Liver (tissue), 8 donors: ENCODE measurements at regions not wholly inside any gene's neighbourhood (a gene's known extent, or its start where the extent isn't known, plus 50 kb on each side); places are given as distances from the start of the nearest gene placed in this dataset.
"Not testable (repeated sequence)": the region's sequence is repeated elsewhere in the genome, so short reads cannot be mapped to it uniquely, and the experiment has no call there.

Source experiments
- DNase-seq: peaks from one replicate; pipeline ENCODE4 v3.0.0-alpha.2; 2017; ENCODE audit warnings: low spot score
- H3K27ac ChIP-seq, 2 donors: one replicate each; pipeline ENCODE4 v1.7.0; 2013; ENCODE audit warnings: inconsistent platforms in 2 of 2, low read length in 2 of 2, control low read depth in 1 of 2, low read depth in 1 of 2, mild to moderate bottlenecking in 1 of 2
- H3K27me3 ChIP-seq, 4 donors: one replicate each; pipeline versions ENCODE4 v1.6.1 to v1.7.0; 2013; ENCODE audit warnings: low read length in 3 of 4, inconsistent platforms in 1 of 4, mild to moderate bottlenecking in 1 of 4, moderate library complexity in 1 of 4; ENCODE audit not compliant: control insufficient read depth in 4 of 4, insufficient read depth in 4 of 4
- H3K36me3 ChIP-seq, 4 donors: one replicate each; pipeline versions ENCODE4 v1.6.1 to v1.7.0; 2013; ENCODE audit warnings: low read length in 3 of 4, mild to moderate bottlenecking in 3 of 4, low read depth in 1 of 4, moderate library complexity in 1 of 4; ENCODE audit not compliant: control insufficient read depth in 4 of 4, insufficient read depth in 3 of 4
- H3K4me1 ChIP-seq, 4 donors: one replicate each; pipeline versions ENCODE4 v1.6.1 to v1.7.0; 2013; ENCODE audit warnings: low read length in 3 of 4, mild to moderate bottlenecking in 3 of 4, moderate library complexity in 1 of 4; ENCODE audit not compliant: control insufficient read depth in 4 of 4, insufficient read depth in 4 of 4
- H3K4me3 ChIP-seq, 3 donors: one replicate each; pipeline versions ENCODE4 v1.6.1 to v1.7.0; 2013; ENCODE audit warnings: low read length in 3 of 3, control low read depth in 1 of 3, low read depth in 1 of 3, mild to moderate bottlenecking in 1 of 3
- H3K9ac ChIP-seq, 2 donors: one replicate each; pipeline ENCODE4 v1.7.0; 2013; ENCODE audit warnings: low read length in 2 of 2, mild to moderate bottlenecking in 2 of 2, moderate library complexity in 2 of 2, control low read depth in 1 of 2, low read depth in 1 of 2
- H3K9me3 ChIP-seq, 4 donors: one replicate each; pipeline versions ENCODE4 v1.6.1 to v1.7.0; 2013; ENCODE audit warnings: low read length in 3 of 4; ENCODE audit not compliant: control insufficient read depth in 4 of 4
- EGR1 ChIP-seq, 2 donors: IDR thresholded peaks; 2 replicates each; pipeline ENCODE4 v1.6.1; 2016 to 2018; ENCODE audit warnings: antibody characterized with exemption in 2 of 2, low read depth in 2 of 2
- FOXA1 ChIP-seq: IDR thresholded peaks from 2 replicates; pipeline ENCODE4 v1.6.1; 2016; ENCODE audit warnings: antibody characterized with exemption
- GABPA ChIP-seq, 2 donors: IDR thresholded peaks in 1 of 2; conservative IDR thresholded peaks in 1 of 2; 2 replicates each; pipeline ENCODE4 v1.6.1; 2016; ENCODE audit warnings: antibody characterized with exemption in 2 of 2, mild to moderate bottlenecking in 1 of 2, moderate library complexity in 1 of 2
- JUND ChIP-seq, 2 donors: IDR thresholded peaks; 2 replicates each; pipeline ENCODE4 v1.6.1; 2016; ENCODE audit warnings: antibody characterized with exemption in 2 of 2
- RXRA ChIP-seq, 2 donors: IDR thresholded peaks; 2 replicates each; pipeline ENCODE4 v1.6.1; 2017 to 2018; ENCODE audit warnings: antibody characterized with exemption in 2 of 2, mild to moderate bottlenecking in 1 of 2
- SP1 ChIP-seq: IDR thresholded peaks from 2 replicates; pipeline ENCODE4 v1.6.1; 2018; ENCODE audit warnings: antibody characterized with exemption, mild to moderate bottlenecking
- TAF1 ChIP-seq: conservative IDR thresholded peaks from 2 replicates; pipeline ENCODE4 v1.6.1; 2016; ENCODE audit warnings: antibody characterized with exemption, mild to moderate bottlenecking
- WGBS: extraction: QIAGEN DNeasy Blood & Tissue Kit; methylation state at CpG from one replicate; pipeline ENCODE4 v1.1.7; 2013; 5-methylcytosine and 5-hydroxymethylcytosine counted together
- TF ChIP-seq, protein P1 (sequence below): fragments of 150-350 bp; IDR thresholded peaks from 2 replicates; pipeline ENCODE4 v1.5.1; 2017; ENCODE audit warnings: improper control_type of control experiment, low read depth, low read length; ENCODE audit not compliant: missing input control
- TF ChIP-seq, protein P2 (sequence below): IDR thresholded peaks from 2 replicates; pipeline ENCODE4 v1.6.1; 2016; ENCODE audit warnings: antibody characterized with exemption
- TF ChIP-seq, protein P3 (sequence below): IDR thresholded peaks from 2 replicates; pipeline ENCODE4 v1.6.1; 2016; ENCODE audit warnings: antibody characterized with exemption
- TF ChIP-seq, protein P4 (sequence below): IDR thresholded peaks from 2 replicates; pipeline ENCODE4 v1.6.1; 2016; ENCODE audit warnings: antibody characterized with exemption
- donor health status: healthy.
- donor health status: healthy.
- donor health status: healthy.
- donor health status: healthy.
- donor health status: healthy.

- Histone ChIP-seq H3K9ac (no peak overlapping the region), H3K4me3 (no peak overlapping the region), H3K9me3 (no peaks in the 10 kb centered on the region), H3K27me3 (no peaks in the 10 kb centered on the region), H3K36me3 (no peaks in the 10 kb centered on the region), H3K4me1 (peaks cover 0 to under 1% (median 0%) of the 10 kb centered on the region in 4 donors), H3K27ac (no peak overlapping the region)
- DNase-seq, result no peak
- WGBS, result 89% methylated on average over 7 of the region's 7 CpGs
- TF ChIP-seq, protein P1, sequence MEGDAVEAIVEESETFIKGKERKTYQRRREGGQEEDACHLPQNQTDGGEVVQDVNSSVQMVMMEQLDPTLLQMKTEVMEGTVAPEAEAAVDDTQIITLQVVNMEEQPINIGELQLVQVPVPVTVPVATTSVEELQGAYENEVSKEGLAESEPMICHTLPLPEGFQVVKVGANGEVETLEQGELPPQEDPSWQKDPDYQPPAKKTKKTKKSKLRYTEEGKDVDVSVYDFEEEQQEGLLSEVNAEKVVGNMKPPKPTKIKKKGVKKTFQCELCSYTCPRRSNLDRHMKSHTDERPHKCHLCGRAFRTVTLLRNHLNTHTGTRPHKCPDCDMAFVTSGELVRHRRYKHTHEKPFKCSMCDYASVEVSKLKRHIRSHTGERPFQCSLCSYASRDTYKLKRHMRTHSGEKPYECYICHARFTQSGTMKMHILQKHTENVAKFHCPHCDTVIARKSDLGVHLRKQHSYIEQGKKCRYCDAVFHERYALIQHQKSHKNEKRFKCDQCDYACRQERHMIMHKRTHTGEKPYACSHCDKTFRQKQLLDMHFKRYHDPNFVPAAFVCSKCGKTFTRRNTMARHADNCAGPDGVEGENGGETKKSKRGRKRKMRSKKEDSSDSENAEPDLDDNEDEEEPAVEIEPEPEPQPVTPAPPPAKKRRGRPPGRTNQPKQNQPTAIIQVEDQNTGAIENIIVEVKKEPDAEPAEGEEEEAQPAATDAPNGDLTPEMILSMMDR, result no peak
- no peak for TF ChIP-seq EGR1 (IDR thresholded peaks at IDR 0.05; ENCODE audit: low read depth in 2 of 2)
- TF ChIP-seq, protein P2, sequence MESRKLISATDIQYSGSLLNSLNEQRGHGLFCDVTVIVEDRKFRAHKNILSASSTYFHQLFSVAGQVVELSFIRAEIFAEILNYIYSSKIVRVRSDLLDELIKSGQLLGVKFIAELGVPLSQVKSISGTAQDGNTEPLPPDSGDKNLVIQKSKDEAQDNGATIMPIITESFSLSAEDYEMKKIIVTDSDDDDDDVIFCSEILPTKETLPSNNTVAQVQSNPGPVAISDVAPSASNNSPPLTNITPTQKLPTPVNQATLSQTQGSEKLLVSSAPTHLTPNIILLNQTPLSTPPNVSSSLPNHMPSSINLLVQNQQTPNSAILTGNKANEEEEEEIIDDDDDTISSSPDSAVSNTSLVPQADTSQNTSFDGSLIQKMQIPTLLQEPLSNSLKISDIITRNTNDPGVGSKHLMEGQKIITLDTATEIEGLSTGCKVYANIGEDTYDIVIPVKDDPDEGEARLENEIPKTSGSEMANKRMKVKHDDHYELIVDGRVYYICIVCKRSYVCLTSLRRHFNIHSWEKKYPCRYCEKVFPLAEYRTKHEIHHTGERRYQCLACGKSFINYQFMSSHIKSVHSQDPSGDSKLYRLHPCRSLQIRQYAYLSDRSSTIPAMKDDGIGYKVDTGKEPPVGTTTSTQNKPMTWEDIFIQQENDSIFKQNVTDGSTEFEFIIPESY, result no peak
- TF ChIP-seq JUND (IDR thresholded peaks at IDR 0.05), result no peak
These were observed 66.2 kb upstream of the NFE2L3 start for GRCh38 chr7:26085771-26086170.

DNA sequence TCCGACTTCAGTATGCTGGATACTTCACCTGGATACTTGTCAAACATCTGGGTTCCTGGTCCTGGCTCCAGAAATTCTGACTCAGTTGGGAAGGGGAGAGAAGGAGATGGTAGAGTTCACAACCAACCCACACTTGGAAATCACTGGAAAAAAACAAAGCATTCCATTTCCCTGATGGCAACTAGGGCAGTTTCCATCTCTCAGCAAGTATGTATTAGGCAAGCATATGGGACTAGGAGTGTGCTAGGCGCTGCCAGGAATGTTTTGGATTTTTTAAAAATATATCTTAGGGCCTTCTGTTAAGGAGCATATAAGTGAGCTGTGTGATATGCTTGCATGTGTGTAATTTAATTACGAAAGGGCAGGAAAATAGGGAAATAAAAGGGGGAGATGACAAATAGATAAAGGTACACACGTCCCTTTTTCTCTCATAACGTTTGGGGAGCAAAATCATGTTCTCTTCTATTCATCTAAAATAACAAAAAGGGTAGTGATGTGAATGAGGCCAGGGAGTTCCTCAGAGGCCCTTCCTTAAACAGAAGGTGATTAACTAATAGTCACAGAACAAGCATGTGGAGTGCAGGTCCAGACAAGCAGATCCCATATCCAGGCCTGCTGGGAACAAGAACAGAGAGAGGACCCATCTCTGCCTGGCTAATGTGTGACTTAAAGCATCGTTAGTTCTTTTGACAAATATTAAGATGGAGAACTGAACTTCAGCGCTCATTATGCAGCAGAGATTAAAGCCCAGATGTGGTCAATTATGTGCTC is 64.5 kb upstream of the NFE2L3 start:
- Histone ChIP-seq H3K4me1 (peaks cover 0 to 6% (median 0%) of the 10 kb centered on the region in 4 donors), H3K4me3 (no peak overlapping the region), H3K9me3 (no peaks in the 10 kb centered on the region), H3K36me3 (no peaks in the 10 kb centered on the region), H3K27ac (no peak overlapping the region), H3K9ac (no peak overlapping the region), H3K27me3 (no peaks in the 10 kb centered on the region)
- 91% methylated on average over 7 of the region's 7 CpGs for WGBS
- no peak for DNase-seq
- no peak for TF ChIP-seq GABPA (IDR thresholded peaks at IDR 0.05 in 1 of 2, conservative IDR thresholded peaks at IDR 0.05 in 1 of 2)
- no peak for TF ChIP-seq SP1
- TF ChIP-seq RXRA (IDR thresholded peaks at IDR 0.05), result no peak
- no peak for TF ChIP-seq FOXA1
- TF ChIP-seq, protein P3, sequence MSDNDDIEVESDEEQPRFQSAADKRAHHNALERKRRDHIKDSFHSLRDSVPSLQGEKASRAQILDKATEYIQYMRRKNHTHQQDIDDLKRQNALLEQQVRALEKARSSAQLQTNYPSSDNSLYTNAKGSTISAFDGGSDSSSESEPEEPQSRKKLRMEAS, result no peak
- TF ChIP-seq JUND (IDR thresholded peaks at IDR 0.05), result no peak
- TF ChIP-seq, protein P4, sequence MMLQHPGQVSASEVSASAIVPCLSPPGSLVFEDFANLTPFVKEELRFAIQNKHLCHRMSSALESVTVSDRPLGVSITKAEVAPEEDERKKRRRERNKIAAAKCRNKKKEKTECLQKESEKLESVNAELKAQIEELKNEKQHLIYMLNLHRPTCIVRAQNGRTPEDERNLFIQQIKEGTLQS, result no peak
- no peak for TF ChIP-seq TAF1

DNA sequence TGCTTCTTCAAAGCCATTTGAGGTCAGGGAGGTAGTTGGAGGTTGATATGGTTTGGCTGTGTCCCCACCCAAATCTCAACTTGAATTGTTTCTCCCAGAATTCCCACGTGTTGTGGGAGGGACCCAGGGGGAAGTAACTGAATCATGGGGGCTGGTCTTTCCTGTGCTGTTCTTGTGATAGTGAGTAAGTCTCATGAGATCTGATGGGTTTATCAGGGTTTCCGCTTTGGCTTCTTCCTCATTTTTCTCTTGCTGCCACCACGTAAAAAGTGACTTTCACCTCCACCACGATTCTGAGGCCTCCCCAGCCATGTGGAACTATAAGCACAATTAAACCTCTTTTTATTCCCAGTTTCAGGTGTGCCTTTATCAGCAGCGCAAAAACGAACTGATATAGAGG is 62.5 kb upstream of the NFE2L3 start:
- H3K36me3 ChIP-seq, H3K4me3 ChIP-seq, H3K9ac ChIP-seq, H3K9me3 ChIP-seq, H3K4me1 ChIP-seq, H3K27me3 ChIP-seq, DNase-seq, H3K27ac ChIP-seq: not testable (repeated sequence)
- WGBS, result 81% methylated on average over 6 of the region's 6 CpGs
